Activated CD4-positive, alpha-beta T cell treated with anti-CD3 and anti-CD28 coated beads for 36 hours (primary cell): ENCODE measurements at regions not wholly inside any gene's neighbourhood (a gene's known extent, or its start where the extent isn't known, plus 50 kb on each side); places are given as distances from the start of the nearest gene placed in this dataset.

ENCODE experiments used
- ATAC-seq: fragments of 200-7000 bp; cut with Tn5 transposase; one replicate; pipeline ENCODE4 v1.10.0; 2021; ENCODE audit warnings: mild to moderate bottlenecking, moderate library complexity
- CTCF ChIA-PET: fragments of 350-600 bp; sonication (Branson Sonifier 250); formaldehyde crosslinking; loops from one replicate; lab custom pipeline; 2021; ENCODE audit warnings: antibody characterized with exemption; lab: Charles Lee
- POLR2A ChIA-PET: fragments of 350-600 bp; sonication (Branson Sonifier 250); formaldehyde crosslinking; loops from one replicate; lab custom pipeline; 2021; ENCODE audit warnings: antibody characterized with exemption, inconsistent platforms; lab: Charles Lee
- DNase-seq: peaks from one replicate; pipeline ENCODE4 v3.0.0-alpha.2; 2020
- H3K27ac Mint-ChIP-seq: one replicate; pipeline ENCODE4 v1.8.0; 2021; ENCODE audit warnings: mixed read lengths
- H3K27me3 Mint-ChIP-seq: one replicate; pipeline ENCODE4 v1.8.0; 2021; ENCODE audit warnings: mixed read lengths
- H3K36me3 Mint-ChIP-seq: one replicate; pipeline ENCODE4 v1.8.0; 2021; ENCODE audit warnings: low read depth, mixed read lengths
- H3K4me1 Mint-ChIP-seq: one replicate; pipeline ENCODE4 v1.8.0; 2021; ENCODE audit warnings: mixed read lengths
- H3K4me3 Mint-ChIP-seq: one replicate; pipeline ENCODE4 v1.8.0; 2021; ENCODE audit warnings: mild to moderate bottlenecking, moderate library complexity, mixed read lengths
- H3K9me3 Mint-ChIP-seq: one replicate; pipeline ENCODE4 v1.8.0; 2021; ENCODE audit warnings: low read depth, mixed read lengths
- intact Hi-C, 2 experiments: fragments of 100-400 bp; cut with DNase I in 1 of 2; cut with micrococcal nuclease in 1 of 2; formaldehyde crosslinking; loops; one replicate each; pipeline versions ENCODE4 v1.14.2 to v1.15.1; 2022 to 2024; cut with DNase I, micrococcal nuclease

GRCh38 chr10:20948686-20949327 is 51.7 kb upstream of the NEBL start:
- no peaks in the 10 kb centered on the region for H3K9me3 Mint-ChIP-seq
- no peaks in the 10 kb centered on the region for H3K4me1 Mint-ChIP-seq
- H3K4me3 Mint-ChIP-seq: no peak overlapping the region
- ChIA-PET POLR2A (no interaction called here), CTCF (no interaction called here)
- DNase-seq: no peak
- intact Hi-C loops: no loop called here
- no peaks in the 10 kb centered on the region for H3K36me3 Mint-ChIP-seq
- no peak overlapping the region for H3K27ac Mint-ChIP-seq
- ATAC-seq: no peak
- H3K27me3 Mint-ChIP-seq: peaks cover 3% of the 10 kb centered on the region
